HG03097 (cell line): ENCODE measurements at regions not wholly inside any gene's neighbourhood (a gene's known extent, or its start where the extent isn't known, plus 50 kb on each side); places are given as distances from the start of the nearest gene placed in this dataset.

Source experiments
- ATAC-seq: cut with Tn5 transposase; IDR thresholded peaks from one replicate; pipeline ENCODE4 v1.9.1; 2021; ENCODE audit not compliant: unreplicated experiment, low FRiP score

GRCh38 chr20:10916312-10916711 lies 242.5 kb upstream of the JAG1 start:
- ATAC-seq = no peak

- ATAC-seq = no peak
These were observed 244.0 kb upstream of the JAG1 start for GRCh38 chr20:10917826-10918225.

DNA sequence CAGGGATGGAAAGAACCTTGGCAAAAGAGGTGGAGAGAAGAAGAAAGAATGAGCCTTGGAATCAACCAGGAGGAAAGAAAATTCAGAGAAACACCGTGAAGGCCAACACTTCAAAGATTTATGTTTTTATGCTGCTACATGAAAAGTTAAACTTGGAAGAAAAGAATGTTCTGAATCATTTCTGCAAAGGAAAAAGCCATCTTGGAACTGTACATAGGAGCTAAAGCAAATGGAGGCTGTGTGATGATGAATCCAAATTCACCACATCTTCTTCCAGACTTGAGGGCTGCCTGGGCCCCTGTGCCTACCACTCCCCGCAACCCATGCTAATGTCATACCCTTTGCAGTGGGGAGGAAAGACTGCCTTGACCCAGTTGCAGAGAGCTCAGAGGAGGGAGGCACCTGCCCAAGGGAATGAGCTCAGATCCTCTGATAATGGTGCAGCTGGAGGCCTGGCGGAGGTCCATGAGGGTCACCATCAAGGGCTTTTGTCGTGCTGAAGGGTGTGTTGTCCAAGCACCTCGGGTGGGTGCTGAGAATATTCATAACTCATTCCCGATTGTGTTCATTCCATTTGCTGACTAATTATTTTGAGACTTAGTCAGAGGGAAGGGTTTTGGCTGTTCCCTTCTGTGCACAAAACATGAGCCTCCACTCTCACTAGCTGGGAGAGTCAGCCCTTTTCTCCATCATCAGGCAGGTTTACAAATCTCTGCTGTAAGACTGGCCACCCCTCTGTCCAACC lies 245.8 kb upstream of the JAG1 start:
- no peak for ATAC-seq

- no peak for ATAC-seq
These were observed 246.6 kb upstream of the JAG1 start for GRCh38 chr20:10920396-10920795.

GRCh38 chr20:10921491-10922010 lies 247.8 kb upstream of the JAG1 start:
- no peak for ATAC-seq

DNA sequence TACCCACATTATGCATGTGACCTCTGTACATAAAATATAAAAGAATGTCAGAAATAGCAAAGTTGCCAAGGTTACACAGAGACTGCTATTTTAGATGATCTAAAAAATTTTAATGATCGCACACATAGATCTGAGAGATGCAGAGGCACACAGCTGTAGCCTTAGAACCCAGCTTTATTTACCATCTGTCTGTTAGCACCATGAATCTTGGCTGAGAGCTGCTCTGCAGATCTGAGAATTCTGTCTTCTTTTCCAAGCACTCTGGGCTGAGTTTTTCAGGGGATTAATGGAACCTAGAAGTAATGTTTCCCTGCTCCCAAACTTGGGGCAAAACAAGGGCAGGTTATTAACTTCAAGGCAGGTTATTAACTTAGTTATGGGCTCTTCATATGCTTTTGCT lies 248.7 kb upstream of the JAG1 start:
- ATAC-seq = no peak

DNA sequence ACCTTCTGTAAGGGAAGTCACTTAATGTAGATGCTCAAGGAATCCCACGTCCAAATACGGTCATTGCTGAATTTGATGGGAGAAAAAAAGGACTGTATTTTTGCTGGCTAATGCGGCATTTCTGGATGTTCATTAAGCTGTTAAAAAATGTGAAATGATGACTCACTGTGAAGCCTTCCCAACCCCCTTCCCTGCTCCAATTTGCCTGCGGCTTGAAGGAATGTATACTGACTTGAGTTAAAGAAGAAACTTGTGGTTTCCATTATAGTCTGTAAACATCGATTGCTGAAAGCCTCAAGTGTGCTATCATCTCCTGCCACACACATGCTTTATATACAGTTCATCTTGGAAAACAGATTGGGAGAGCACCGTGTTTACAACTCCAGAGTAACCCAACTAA lies 249.1 kb upstream of the JAG1 start:
- no peak for ATAC-seq

DNA sequence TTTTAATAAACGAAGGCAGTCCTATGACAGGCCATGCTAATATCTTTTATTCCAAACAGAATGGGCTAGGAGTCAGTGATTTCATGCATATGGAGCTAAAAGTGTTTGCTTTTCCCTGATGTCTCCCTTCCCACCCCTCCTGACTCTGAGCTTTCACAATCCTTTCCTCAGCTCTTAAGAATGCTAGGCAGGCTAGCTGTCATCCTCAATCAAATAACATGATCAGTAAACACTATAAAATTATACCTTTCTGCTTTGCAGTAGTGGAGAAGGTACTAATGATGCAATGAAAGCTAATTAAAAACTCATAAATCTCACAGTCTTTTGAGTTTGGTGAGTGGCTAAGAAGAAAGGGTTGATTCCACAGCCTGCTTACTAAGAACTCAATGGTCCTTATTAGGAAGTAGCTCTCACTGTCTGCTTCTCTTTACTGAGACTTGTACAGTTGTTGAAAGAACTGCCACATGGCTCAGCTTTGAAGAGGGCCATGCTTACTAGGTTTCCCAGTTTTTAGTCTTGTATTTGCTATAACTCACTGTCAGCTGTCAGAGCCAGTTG lies 250.9 kb upstream of the JAG1 start:
- no peak for ATAC-seq

DNA sequence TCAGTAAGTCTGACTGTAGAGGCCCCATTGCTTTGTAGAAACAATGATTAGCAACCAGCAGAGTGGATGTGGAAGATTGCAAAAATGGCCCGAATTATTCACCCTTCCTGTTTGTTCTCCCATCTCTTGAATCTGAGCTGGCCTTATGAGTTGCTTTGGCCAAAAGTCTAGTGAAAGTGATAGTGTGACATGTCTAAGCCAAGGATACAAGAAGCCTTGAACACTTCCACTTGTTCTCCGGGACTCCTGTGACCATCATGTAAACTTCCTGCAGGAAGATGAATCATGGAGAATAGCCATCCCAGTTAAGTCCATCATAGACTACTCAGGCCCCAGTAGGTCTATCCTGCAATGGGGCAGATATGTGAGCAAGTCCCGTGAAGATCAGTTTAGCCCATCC lies 252.0 kb upstream of the JAG1 start:
- no peak for ATAC-seq

GRCh38 chr20:10927011-10927583 lies 253.3 kb upstream of the JAG1 start:
- ATAC-seq = no peak

DNA sequence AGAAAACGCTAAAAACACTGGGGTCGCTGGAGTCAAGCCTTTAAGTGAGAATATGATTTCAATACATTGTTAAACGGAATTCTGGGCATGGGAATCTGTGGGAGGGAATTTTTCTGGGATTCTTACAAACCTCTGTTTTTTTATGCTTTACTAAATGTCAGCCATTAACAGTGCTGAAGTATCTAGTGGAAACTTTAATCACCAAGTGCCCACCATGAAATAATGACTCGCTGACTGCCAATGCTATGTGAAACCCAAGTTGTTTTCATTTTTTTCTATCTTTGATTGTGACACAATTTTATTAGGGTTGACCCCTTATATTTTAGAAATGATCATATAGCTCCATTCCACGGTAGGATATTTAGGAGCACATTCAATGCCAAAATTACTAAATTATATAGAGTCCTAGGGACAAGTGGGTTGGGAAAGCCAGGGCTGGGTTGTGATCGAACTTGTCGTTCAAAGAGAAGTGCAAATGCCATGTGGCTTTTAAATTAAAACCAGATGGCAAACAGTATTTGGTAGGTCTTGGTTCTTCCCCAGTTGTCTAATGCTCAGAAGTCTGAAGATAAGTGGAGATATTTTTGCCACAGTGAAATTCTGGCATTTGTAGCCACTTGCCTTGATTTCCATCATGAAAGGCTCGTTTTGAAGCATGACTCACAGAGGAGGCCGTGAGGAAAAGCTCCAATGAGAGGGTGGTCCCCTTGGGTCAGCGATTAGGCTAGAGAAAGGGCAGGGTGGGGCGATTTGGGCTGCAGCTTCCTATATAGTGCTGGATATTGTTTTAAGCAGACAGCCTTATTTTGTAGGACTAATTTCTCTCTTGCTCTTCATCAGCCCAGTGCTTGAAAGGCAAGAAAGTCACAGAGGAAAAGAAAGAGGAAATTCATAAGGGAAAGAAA lies 254.4 kb upstream of the JAG1 start:
- no peak for ATAC-seq

- ATAC-seq = no peak
These were observed 255.1 kb upstream of the JAG1 start for GRCh38 chr20:10928841-10929421.

GRCh38 chr20:10935658-10936402 lies 262.0 kb upstream of the JAG1 start:
- no peak for ATAC-seq

GRCh38 chr20:10936786-10937185 lies 263.0 kb upstream of the JAG1 start:
- no peak for ATAC-seq

DNA sequence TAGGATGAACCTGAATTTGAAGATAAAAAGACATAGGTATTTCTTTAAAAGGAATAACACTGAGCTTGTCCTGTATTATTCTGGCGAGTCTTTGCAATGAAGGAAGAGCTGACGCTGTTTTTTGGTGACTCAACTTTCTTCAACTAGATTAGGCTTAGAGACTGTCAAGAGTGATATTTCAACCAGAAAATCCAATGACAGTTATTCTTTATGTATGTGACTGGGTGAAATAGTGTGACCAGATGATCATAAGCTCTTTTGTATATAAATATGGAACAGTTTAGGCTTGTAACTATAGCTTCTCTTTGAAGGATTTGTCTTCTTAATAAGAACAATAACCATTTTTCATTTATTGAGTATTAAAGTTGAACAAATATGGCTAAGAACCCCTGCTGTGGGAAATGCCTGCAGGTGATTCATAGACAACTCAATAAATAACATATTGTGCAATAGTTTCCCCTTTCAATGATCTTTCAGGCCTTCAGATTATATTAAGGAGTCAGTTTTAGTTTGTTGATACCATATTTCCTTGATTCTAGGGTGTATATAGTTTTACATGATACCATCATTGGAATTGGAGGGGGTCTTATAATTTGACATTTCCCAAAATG lies 265.6 kb upstream of the JAG1 start:
- ATAC-seq = no peak

GRCh38 chr20:10940941-10941340 lies 267.1 kb upstream of the JAG1 start:
- peak; percentile 96 for ATAC-seq

DNA sequence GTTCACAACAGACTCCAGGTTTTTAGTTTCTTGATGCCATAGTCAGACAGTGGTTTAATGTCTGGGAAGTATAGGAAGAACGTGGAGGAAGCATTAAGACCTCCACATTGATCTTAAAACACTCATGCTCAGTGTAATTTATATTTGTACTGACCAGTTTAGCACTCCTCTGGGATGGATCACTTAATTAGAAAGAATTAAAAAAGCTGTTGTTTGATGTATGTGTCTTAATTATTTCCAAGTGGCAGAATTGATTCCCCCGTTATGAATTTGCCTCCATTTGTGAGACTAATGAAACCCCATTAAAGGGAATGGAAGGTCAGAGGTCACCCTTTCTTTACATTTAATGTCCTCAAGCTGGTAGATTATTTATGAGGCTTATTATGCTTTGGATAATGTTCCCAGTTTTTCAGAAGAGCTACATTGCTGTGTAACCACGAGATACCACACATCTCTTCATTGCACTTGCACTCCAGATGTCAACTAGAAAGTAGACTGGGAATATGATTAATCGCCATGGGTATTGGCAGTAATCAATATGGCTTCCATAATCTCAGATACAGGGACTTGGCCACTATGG lies 270.0 kb upstream of the JAG1 start:
- no peak for ATAC-seq

DNA sequence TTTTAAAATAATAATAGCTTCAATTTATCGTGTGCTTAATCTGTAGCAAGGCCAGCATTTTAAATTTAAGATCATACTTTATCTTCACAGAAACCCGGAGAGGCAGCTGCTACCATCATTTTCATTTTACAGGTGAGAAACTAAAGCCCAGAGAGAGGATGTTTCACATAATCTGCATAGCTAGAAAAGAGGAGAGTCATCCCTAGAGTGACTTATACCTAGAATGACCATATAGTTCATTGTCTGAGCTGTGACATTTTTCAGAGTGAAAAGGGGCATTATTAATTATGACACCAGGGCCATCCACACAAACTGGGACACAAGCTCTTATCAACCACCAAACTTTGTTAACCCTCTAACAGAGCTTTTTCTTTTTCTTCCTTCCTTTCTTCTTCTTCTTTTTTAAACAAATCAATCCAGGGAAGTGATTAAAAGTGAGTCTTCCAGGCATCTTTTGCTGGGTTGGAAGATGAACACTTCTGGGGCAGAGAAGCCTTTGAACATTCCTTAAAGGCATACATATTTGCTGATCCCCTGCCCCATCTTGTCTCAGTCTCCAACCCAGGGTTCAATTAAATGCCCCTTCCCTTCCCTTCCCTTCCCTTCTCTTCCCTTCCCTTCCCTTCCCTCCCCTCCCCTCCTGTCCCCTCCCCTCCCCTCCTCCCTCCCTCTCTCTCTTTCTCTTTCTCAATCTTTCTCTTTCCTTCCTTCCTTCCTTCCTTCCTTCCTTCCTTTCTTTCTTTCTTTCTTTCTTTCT lies 272.5 kb upstream of the JAG1 start:
- ATAC-seq = no peak
